ENCODE measurements at regions not wholly inside any gene's neighbourhood (a gene's known extent, or its start where the extent isn't known, plus 50 kb on each side); places are given as distances from the start of the nearest gene placed in this dataset.

DNA sequence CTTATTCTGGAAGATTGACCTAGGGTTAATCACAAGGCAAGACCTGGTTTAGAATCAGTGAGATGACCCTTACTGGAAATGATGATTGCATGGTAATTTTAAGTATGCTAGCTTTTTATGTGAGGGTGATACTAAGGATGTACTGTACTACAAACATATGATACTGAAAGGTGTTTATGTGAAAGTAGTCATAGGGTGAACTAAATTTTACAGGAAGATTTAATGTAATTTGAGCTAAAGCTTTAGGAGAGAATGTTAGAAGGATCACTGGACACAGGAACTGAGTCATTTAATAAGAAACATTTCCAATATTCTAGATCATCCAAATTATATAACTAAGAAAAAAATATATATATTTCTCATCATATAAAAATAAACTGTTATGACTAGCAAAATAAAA is 197.2 kb downstream of the COX7C start:
- no peak overlapping the region for H2BK120ac ChIP-seq (ENCODE audit: low read depth, low read length)
- no peak for TF ChIP-seq RCOR1 (IDR thresholded peaks at IDR 0.05; ENCODE audit: insufficient replicate concordance, low read length)
- H2BK15ac ChIP-seq (ENCODE audit: low read depth, low read length): no peak overlapping the region
- DNase-seq: no peak
- H3K23ac ChIP-seq (ENCODE audit: low read depth, low read length): no peak overlapping the region
- no peaks in the 10 kb centered on the region for H3K4me1 ChIP-seq (ENCODE audit: control insufficient read depth, insufficient read depth, low read length)
- no peak overlapping the region for H3K27ac ChIP-seq (ENCODE audit: insufficient read depth, low read length)
- no peaks in the 10 kb centered on the region for H3K9me3 ChIP-seq (ENCODE audit: control insufficient read depth, insufficient read depth, low read length)
- POLR2A ChIA-PET (ENCODE audit: unreplicated experiment): no interaction called here
- no peak overlapping the region for H3K4ac ChIP-seq (ENCODE audit: low read depth, low read length)
- no peak overlapping the region for H2AK5ac ChIP-seq (ENCODE audit: low read depth, low read length)
- in situ Hi-C loops (cut with MboI; ENCODE audit: low sequenced_read_pairs): no loop called here
- no peak overlapping the region for H4K5ac ChIP-seq (ENCODE audit: low read depth, low read length)
- no peak overlapping the region for H2BK20ac ChIP-seq (ENCODE audit: low read depth, low read length)
- no peak overlapping the region for H3K56ac ChIP-seq (ENCODE audit: extremely low read depth, insufficient read depth, low read length)
- no peaks in the 10 kb centered on the region for H3K27me3 ChIP-seq (ENCODE audit: control insufficient read depth, insufficient read depth, low read length)
- no peak overlapping the region for H3K18ac ChIP-seq (ENCODE audit: low read depth, low read length)
- H4K8ac ChIP-seq (ENCODE audit: low read depth in 2 of 2, low read length in 2 of 2): no peak overlapping the region
- no peaks in the 10 kb centered on the region for H3K9me1 ChIP-seq (ENCODE audit: insufficient read depth, low read length)
- no peak overlapping the region for H2AK9ac ChIP-seq (replicated peaks; ENCODE audit: low read depth, low read length, poor library complexity)
- no peaks in the 10 kb centered on the region for H3K36me3 ChIP-seq (ENCODE audit: control insufficient read depth, insufficient read depth, low read length)
- dilution Hi-C loops (cut with HindIII; ENCODE audit: low sequenced_read_pairs, unreplicated experiment): no loop called here
- H4K20me1 ChIP-seq (ENCODE audit: insufficient read depth, low read length): no peaks in the 10 kb centered on the region
- H3K79me1 ChIP-seq (ENCODE audit: low read depth in 1 of 2, low read length in 2 of 2): no peaks in the 10 kb centered on the region
- ATAC-seq (ENCODE audit: low read depth): no peak
- no peak overlapping the region for H3K4me3 ChIP-seq (ENCODE audit: insufficient read depth, low read depth, low read length)
- no peak overlapping the region for H3K9ac ChIP-seq (ENCODE audit: low read depth, low read length)
- H4K91ac ChIP-seq (ENCODE audit: insufficient read depth, low read depth, low read length): no peak overlapping the region
- H3K14ac ChIP-seq (replicated peaks; ENCODE audit: low read depth, low read length): no peak overlapping the region
- no TSS peak for BruUV-seq (replicated peaks)
- H2BK5ac ChIP-seq (ENCODE audit: low read depth, low read length, poor library complexity, severe bottlenecking): no peak overlapping the region
- CTCF ChIA-PET: no interaction called here
- no peak overlapping the region for H3K4me2 ChIP-seq (ENCODE audit: low read depth, low read length)
- H2AFZ ChIP-seq (replicated peaks; ENCODE audit: low read length, poor library complexity): no peak overlapping the region
- intact Hi-C loops (cut with micrococcal nuclease): no loop called here
